Left lung (tissue), 4 donors: ENCODE measurements at regions not wholly inside any gene's neighbourhood (a gene's known extent, or its start where the extent isn't known, plus 50 kb on each side); places are given as distances from the start of the nearest gene placed in this dataset.

ENCODE experiments used
- ATAC-seq: fragments of 200-7000 bp; cut with Tn5 transposase; one replicate; pipeline ENCODE4 v1.9.1; 2020; ENCODE audit warnings: moderate library complexity
- DNase-seq, 4 donors: peaks; one replicate each; pipeline ENCODE4 v3.0.0-alpha.2; 2013 to 2020
- H3K27ac ChIP-seq, 2 donors: fragments of 200-600 bp; sonication (generic) in 1 of 2; one replicate each; pipeline versions ENCODE4 v1.5.0 to v1.8.0; 2020 to 2021
- H3K27me3 ChIP-seq, 2 donors: fragments of 200-600 bp; sonication (generic) in 1 of 2; one replicate each; pipeline versions ENCODE4 v1.5.0 to v1.8.0; 2020 to 2021
- H3K36me3 ChIP-seq, 2 donors: fragments of 200-600 bp; sonication (generic) in 1 of 2; one replicate each; pipeline versions ENCODE4 v1.5.0 to v1.8.0; 2020 to 2021
- H3K4me1 ChIP-seq, 2 donors: fragments of 200-600 bp; one replicate each; pipeline ENCODE4 v1.8.0; 2021
- H3K4me3 ChIP-seq, 2 donors: fragments of 200-600 bp; sonication (generic) in 1 of 2; one replicate each; pipeline versions ENCODE4 v1.5.0 to v1.8.0; 2020 to 2021; ENCODE audit warnings: mild to moderate bottlenecking in 1 of 2
- H3K9me3 ChIP-seq, 2 donors: fragments of 200-600 bp; sonication (generic) in 1 of 2; one replicate each; pipeline versions ENCODE4 v1.5.0 to v1.8.0; 2020 to 2021
- intact Hi-C, 2 donors: fragments of 100-400 bp; cut with DNase I; formaldehyde crosslinking; loops; one replicate each; pipeline versions ENCODE4 v1.11.2 to v1.14.2; 2022
- TF ChIP-seq, protein P1 (sequence below), 2 donors: fragments of 200-600 bp; sonication (generic) in 1 of 2; IDR thresholded peaks; one replicate each; pipeline versions ENCODE4 v1.5.0 to v1.8.0; 2021; ENCODE audit warnings: antibody characterized with exemption in 2 of 2
- donor health status: DM: no; HTN: yes; CAD: no.
- donor health status: DM: no; HTN: no; CAD: no.

DNA sequence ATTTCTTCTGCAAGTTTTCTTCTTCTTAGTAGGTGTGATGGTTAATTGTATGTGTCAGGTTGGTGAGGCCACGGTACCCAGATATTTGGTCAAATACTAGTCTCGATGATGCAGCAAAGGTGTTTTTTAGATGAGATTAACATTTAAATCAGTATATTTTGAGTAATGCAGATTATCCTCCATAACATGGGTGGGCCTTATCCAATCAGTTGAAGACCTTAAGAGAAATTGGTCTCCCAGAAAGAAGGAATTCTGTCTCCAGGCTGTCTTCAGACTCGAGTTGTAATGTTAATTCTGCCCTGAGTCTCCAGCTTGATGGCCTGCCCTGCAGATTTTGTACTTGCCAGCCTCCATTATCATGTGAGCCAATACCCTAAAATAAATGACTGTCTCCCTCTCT is 122.5 kb upstream of the TSPAN5 start:
- Histone ChIP-seq H3K9me3 (no peaks in the 10 kb centered on the region), H3K27me3 (no peaks in the 10 kb centered on the region), H3K36me3 (no peaks in the 10 kb centered on the region), H3K4me1 (no peaks in the 10 kb centered on the region), H3K27ac (no peak overlapping the region), H3K4me3 (no peak overlapping the region)
- intact Hi-C loops = no loop called here
- DNase-seq = no peak
- TF ChIP-seq, protein P1, sequence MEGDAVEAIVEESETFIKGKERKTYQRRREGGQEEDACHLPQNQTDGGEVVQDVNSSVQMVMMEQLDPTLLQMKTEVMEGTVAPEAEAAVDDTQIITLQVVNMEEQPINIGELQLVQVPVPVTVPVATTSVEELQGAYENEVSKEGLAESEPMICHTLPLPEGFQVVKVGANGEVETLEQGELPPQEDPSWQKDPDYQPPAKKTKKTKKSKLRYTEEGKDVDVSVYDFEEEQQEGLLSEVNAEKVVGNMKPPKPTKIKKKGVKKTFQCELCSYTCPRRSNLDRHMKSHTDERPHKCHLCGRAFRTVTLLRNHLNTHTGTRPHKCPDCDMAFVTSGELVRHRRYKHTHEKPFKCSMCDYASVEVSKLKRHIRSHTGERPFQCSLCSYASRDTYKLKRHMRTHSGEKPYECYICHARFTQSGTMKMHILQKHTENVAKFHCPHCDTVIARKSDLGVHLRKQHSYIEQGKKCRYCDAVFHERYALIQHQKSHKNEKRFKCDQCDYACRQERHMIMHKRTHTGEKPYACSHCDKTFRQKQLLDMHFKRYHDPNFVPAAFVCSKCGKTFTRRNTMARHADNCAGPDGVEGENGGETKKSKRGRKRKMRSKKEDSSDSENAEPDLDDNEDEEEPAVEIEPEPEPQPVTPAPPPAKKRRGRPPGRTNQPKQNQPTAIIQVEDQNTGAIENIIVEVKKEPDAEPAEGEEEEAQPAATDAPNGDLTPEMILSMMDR (IDR thresholded peaks at IDR 0.05) = no peak
- no peak for ATAC-seq

DNA sequence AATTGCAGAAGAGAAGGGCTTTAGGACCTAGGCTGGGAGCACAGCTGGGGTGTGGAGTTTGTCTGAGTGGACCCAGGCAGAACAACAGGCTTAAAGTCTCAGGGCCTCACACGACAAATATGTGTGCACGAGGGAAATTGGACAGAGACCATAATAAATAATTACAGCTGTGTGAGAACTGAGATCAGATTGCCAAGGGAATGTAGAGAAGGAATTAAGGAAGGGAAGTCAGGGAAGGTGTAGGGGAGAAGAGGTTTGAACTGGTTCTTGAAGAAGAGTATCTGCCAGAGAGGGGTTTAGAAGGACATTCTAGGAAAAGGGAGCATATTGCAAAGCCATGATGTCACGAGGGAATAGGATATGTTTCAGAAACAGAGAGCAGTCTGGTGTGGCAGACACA is 120.7 kb upstream of the TSPAN5 start:
- intact Hi-C loops = no loop called here
- Histone ChIP-seq H3K4me1 (no peaks in the 10 kb centered on the region), H3K27me3 (no peaks in the 10 kb centered on the region), H3K4me3 (no peak overlapping the region), H3K27ac (no peak overlapping the region), H3K36me3 (no peaks in the 10 kb centered on the region), H3K9me3 (no peaks in the 10 kb centered on the region)
- TF ChIP-seq, protein P1 (IDR thresholded peaks at IDR 0.05) = no peak
- DNase-seq = no peak
- ATAC-seq = no peak

DNA sequence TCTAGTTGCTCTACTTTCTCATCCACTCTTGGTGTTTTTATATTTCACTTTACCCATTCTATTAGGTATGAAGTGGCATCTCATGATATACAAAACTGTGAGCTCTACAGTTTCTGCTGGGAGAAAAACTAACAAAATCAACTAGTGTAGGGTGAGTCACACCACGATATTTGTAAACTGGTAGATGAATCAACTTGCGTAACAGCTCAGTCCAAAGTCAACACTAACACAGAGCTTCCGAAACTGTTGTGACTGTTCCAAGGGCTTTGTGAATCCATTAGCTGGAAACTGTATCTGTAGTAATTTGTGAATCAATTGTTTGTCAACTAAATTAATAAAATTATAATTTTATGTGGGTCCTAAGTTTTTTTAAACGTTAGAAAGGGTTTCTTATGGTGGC is 119.8 kb upstream of the TSPAN5 start:
- Histone ChIP-seq H3K4me3 (no peak overlapping the region), H3K9me3 (no peaks in the 10 kb centered on the region), H3K36me3 (no peaks in the 10 kb centered on the region), H3K4me1 (no peaks in the 10 kb centered on the region), H3K27ac (no peak overlapping the region), H3K27me3 (no peaks in the 10 kb centered on the region)
- intact Hi-C loops = no loop called here
- ATAC-seq (peak; percentile 63), DNase-seq (no peak)
- TF ChIP-seq, protein P1 (IDR thresholded peaks at IDR 0.05) = no peak

DNA sequence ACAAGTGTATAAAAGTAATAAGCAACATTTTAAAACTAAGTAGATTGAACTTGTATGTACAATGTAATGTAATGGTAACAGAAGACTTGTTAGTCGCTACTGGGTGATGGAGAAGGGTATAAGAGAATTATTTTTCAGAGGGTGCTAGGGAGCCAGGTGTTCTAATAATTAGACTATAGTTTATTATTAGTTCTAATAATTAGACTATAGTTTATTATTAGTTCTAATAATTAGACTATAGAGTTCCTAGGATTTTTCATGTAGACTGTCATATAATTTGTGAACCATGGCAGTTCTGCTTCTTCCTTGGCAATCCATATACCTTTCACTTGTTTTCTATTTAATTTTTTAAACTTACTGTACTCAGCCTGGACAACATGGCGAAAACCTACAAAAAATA is 117.3 kb upstream of the TSPAN5 start:
- intact Hi-C loops = no loop called here
- H3K4me3 ChIP-seq = no peak overlapping the region
- TF ChIP-seq, protein P1 (IDR thresholded peaks at IDR 0.05) = no peak

DNA sequence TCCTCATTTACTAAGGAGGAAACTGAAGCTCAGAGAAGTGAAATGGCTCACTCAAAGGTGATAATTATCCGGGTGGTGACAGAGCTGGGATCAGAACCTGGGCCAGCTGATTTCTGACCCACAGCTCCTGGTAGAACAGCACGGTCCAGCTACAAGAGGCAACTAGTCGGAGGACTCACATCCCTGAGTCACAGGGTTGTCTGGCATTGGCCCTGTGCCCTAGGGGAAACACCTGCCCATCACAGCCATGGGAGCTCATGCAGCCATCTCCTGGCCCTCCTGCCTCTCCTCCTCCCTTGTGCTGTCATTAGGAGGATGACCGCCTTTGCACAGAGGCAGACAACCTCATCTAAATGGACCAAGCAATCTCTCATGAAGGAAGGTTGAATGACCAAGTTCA is 115.2 kb upstream of the TSPAN5 start:
- no peak for DNase-seq
- no peak for ATAC-seq
- Histone ChIP-seq H3K27me3 (no peaks in the 10 kb centered on the region), H3K27ac (no peak overlapping the region), H3K4me1 (no peaks in the 10 kb centered on the region), H3K4me3 (no peak overlapping the region), H3K36me3 (no peaks in the 10 kb centered on the region), H3K9me3 (peaks cover 0 to 14% of the 10 kb centered on the region in 2 donors)
- TF ChIP-seq, protein P1 (IDR thresholded peaks at IDR 0.05) = no peak
- intact Hi-C loops = no loop called here

More for the DNA sequence above, 117.3 kb upstream of the TSPAN5 start:
- H3K36me3 ChIP-seq = no peaks in the 10 kb centered on the region
- no peak for DNase-seq
- H3K9me3 ChIP-seq = no peaks in the 10 kb centered on the region
- no peaks in the 10 kb centered on the region for H3K4me1 ChIP-seq
- H3K27ac ChIP-seq = no peak overlapping the region
- ATAC-seq = no peak
- H3K27me3 ChIP-seq = no peaks in the 10 kb centered on the region
